GM06990 (cell line): ENCODE measurements at regions not wholly inside any gene's neighbourhood (a gene's known extent, or its start where the extent isn't known, plus 50 kb on each side); places are given as distances from the start of the nearest gene placed in this dataset.
A peak's percentile ranks its signal among the peaks of the same experiment; 100 is the strongest.

Experiments
- DNase-seq: peaks from one replicate; pipeline ENCODE4 v3.0.0-alpha.2; 2011; ENCODE audit not compliant: insufficient read length; ENCODE audit errors: extremely low read depth
- H3K27me3 ChIP-seq: replicated peaks from 2 replicates; pipeline ENCODE4 v1.6.0; 2011; ENCODE audit warnings: low read length; ENCODE audit not compliant: control insufficient read depth, insufficient read depth
- H3K36me3 ChIP-seq: 2 replicates; pipeline ENCODE4 v1.5.1; 2011; ENCODE audit warnings: low read length; ENCODE audit not compliant: control insufficient read depth, insufficient read depth
- H3K4me3 ChIP-seq: replicated peaks from 2 replicates; pipeline ENCODE4 v1.5.1; 2011; ENCODE audit warnings: low read depth, mild to moderate bottlenecking, control low read depth, low read length
- TF ChIP-seq, protein P1 (sequence below): IDR thresholded peaks from 2 replicates; pipeline ENCODE4 v1.5.1; 2011; ENCODE audit warnings: low read length, control low read depth, mild to moderate bottlenecking, inconsistent platforms; ENCODE audit not compliant: insufficient read depth, poor library complexity, severe bottlenecking

GRCh38 chr2:43130548-43130875 lies 95.9 kb downstream of the ZFP36L2 start:
- TF ChIP-seq, protein P1, sequence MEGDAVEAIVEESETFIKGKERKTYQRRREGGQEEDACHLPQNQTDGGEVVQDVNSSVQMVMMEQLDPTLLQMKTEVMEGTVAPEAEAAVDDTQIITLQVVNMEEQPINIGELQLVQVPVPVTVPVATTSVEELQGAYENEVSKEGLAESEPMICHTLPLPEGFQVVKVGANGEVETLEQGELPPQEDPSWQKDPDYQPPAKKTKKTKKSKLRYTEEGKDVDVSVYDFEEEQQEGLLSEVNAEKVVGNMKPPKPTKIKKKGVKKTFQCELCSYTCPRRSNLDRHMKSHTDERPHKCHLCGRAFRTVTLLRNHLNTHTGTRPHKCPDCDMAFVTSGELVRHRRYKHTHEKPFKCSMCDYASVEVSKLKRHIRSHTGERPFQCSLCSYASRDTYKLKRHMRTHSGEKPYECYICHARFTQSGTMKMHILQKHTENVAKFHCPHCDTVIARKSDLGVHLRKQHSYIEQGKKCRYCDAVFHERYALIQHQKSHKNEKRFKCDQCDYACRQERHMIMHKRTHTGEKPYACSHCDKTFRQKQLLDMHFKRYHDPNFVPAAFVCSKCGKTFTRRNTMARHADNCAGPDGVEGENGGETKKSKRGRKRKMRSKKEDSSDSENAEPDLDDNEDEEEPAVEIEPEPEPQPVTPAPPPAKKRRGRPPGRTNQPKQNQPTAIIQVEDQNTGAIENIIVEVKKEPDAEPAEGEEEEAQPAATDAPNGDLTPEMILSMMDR = no peak
- no peaks in the 10 kb centered on the region for H3K27me3 ChIP-seq
- no peaks in the 10 kb centered on the region for H3K36me3 ChIP-seq
- H3K4me3 ChIP-seq = no peak overlapping the region
- no peak for DNase-seq

- DNase-seq = no peak
- no peaks in the 10 kb centered on the region for H3K36me3 ChIP-seq
- no peak overlapping the region for H3K4me3 ChIP-seq
- no peaks in the 10 kb centered on the region for H3K27me3 ChIP-seq
- TF ChIP-seq, protein P1 = no peak
Observed at GRCh38 chr2:43129676-43130547, 96.5 kb downstream of the ZFP36L2 start.

- no peak for DNase-seq
- Histone ChIP-seq H3K36me3 (no peaks in the 10 kb centered on the region), H3K27me3 (no peaks in the 10 kb centered on the region; the same call in 1 of the 2 replicates), H3K4me3 (no peak overlapping the region)
- TF ChIP-seq, protein P1 = no peak
Observed at GRCh38 chr2:43128559-43128955, 97.8 kb downstream of the ZFP36L2 start.

GRCh38 chr2:43127941-43128558 lies 98.4 kb downstream of the ZFP36L2 start:
- no peak overlapping the region for H3K4me3 ChIP-seq
- H3K36me3 ChIP-seq = no peaks in the 10 kb centered on the region
- no peak for DNase-seq
- TF ChIP-seq, protein P1 = no peak
- H3K27me3 ChIP-seq = no peaks in the 10 kb centered on the region; the same call in 1 of the 2 replicates

- peak; percentile 69 for DNase-seq
- Histone ChIP-seq H3K36me3 (no peaks in the 10 kb centered on the region), H3K4me3 (no peak overlapping the region), H3K27me3 (no peaks in the 10 kb centered on the region; the same call in 1 of the 2 replicates)
- TF ChIP-seq, protein P1 = peak; percentile 91
Observed at GRCh38 chr2:43127208-43127940, 99.0 kb downstream of the ZFP36L2 start.
